ENCODE measurements at regions not wholly inside any gene's neighbourhood (a gene's known extent, or its start where the extent isn't known, plus 50 kb on each side); places are given as distances from the start of the nearest gene placed in this dataset.

DNA sequence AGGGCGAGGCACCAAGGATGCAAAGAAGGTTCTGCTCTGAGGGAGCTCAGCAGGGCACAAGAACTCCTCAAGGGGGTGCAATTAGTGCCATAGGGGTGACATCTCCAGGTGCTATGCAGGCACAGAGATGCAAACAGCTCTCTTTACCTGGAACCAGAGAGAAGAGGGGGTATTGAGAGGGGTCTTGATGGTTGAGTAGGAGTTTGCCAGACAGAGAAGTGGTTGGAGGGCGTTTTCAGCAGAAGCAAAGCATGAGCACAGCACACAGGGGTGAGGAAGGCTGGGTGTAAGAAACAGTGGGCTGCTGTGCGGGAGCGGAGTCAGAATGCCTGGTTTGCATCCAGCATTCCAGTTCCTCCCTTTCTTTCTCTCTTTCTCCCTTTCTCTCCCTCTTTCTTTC, 81.8 kb upstream of the LHX1 start:
- DNase-seq = no peak
- intact Hi-C loops (cut with DNase I) = no loop called here
- 86 to 98% (median 91%) methylated on average over 4 of the region's 4 CpGs for WGBS, 4 donors
- H3K27ac ChIP-seq = no peak overlapping the region
- H3K36me3 ChIP-seq (replicated peaks in 1 of 2) = no peaks in the 10 kb centered on the region
- no peaks in the 10 kb centered on the region for H3K9me3 ChIP-seq (replicated peaks in 1 of 3)
- H3K4me3 ChIP-seq = no peak overlapping the region
- no peaks in the 10 kb centered on the region for H3K4me1 ChIP-seq (replicated peaks in 1 of 2)
- H3K27me3 ChIP-seq = no peaks in the 10 kb centered on the region
- TF ChIP-seq, protein P1, sequence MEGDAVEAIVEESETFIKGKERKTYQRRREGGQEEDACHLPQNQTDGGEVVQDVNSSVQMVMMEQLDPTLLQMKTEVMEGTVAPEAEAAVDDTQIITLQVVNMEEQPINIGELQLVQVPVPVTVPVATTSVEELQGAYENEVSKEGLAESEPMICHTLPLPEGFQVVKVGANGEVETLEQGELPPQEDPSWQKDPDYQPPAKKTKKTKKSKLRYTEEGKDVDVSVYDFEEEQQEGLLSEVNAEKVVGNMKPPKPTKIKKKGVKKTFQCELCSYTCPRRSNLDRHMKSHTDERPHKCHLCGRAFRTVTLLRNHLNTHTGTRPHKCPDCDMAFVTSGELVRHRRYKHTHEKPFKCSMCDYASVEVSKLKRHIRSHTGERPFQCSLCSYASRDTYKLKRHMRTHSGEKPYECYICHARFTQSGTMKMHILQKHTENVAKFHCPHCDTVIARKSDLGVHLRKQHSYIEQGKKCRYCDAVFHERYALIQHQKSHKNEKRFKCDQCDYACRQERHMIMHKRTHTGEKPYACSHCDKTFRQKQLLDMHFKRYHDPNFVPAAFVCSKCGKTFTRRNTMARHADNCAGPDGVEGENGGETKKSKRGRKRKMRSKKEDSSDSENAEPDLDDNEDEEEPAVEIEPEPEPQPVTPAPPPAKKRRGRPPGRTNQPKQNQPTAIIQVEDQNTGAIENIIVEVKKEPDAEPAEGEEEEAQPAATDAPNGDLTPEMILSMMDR (IDR thresholded peaks at IDR 0.05) = no peak
- TF ChIP-seq POLR2A (IDR thresholded peaks at IDR 0.05) = no peak

DNA sequence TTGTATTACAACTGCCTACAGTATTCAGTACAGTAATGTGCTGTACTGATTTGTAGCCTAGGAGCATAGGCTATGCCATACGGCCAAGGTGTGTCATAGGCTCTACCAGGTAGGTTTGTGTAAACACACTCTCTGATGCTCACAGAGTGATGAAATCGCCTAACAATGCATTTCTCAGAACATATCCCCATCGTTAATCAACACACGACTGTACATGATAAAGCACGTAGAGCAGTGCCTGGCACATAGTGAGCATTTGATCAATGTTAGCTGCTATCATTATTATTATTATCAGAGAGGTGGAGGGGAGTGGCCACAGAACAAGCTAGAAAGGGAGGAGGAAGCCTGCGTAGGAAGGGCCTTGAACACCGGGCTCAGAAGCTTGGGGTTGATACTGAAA, 81.1 kb upstream of the LHX1 start:
- Histone ChIP-seq H3K27me3 (no peaks in the 10 kb centered on the region), H3K27ac (no peak overlapping the region), H3K4me1 (replicated peaks in 1 of 2) (no peaks in the 10 kb centered on the region), H3K4me3 (no peak overlapping the region), H3K36me3 (replicated peaks in 1 of 2) (no peaks in the 10 kb centered on the region), H3K9me3 (replicated peaks in 1 of 3) (no peaks in the 10 kb centered on the region)
- intact Hi-C loops (cut with DNase I) = no loop called here
- WGBS, 4 donors = 57 to 62% (median 58%) methylated on average over 7 of the region's 7 CpGs
- no peak for DNase-seq
- no peak for TF ChIP-seq POLR2A (IDR thresholded peaks at IDR 0.05)
- TF ChIP-seq, protein P1 (IDR thresholded peaks at IDR 0.05) = no peak

DNA sequence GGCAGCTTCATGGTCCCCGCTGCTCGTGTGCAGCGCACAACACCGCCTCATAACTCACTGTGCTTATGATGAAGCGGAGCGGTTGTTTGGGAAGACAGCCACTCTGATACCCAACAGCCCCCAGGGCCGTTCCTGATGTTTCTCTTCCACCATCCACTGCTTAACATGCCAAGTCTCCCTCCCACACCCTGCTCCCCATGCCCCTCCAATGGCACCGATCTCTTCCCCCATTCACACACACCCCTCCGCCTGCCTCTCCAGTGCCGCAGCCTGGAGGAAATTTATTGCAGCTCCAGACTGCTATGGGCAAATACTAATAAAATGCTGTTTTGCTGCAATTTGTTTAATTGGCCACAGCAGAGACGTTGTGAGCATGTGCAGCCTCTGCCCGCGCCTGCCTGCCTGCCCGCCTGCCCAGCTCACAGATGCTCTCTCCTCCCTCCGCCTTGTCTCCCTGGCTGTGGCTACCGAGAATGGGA, 80.3 kb upstream of the LHX1 start:
- Histone ChIP-seq H3K9me3 (replicated peaks in 1 of 3) (no peaks in the 10 kb centered on the region), H3K36me3 (replicated peaks in 1 of 2) (no peaks in the 10 kb centered on the region), H3K27ac (no peak overlapping the region), H3K27me3 (no peaks in the 10 kb centered on the region), H3K4me1 (replicated peaks in 1 of 2) (no peaks in the 10 kb centered on the region), H3K4me3 (no peak overlapping the region)
- DNase-seq = peak in 1 of 7 donors; percentile 52
- WGBS, 4 donors = 69 to 73% (median 71%) methylated on average over 14 to 16 of the region's 16 CpGs
- TF ChIP-seq, protein P1 (IDR thresholded peaks at IDR 0.05) = no peak
- no peak for TF ChIP-seq POLR2A (IDR thresholded peaks at IDR 0.05)
- intact Hi-C loops (cut with DNase I) = no loop called here

DNA sequence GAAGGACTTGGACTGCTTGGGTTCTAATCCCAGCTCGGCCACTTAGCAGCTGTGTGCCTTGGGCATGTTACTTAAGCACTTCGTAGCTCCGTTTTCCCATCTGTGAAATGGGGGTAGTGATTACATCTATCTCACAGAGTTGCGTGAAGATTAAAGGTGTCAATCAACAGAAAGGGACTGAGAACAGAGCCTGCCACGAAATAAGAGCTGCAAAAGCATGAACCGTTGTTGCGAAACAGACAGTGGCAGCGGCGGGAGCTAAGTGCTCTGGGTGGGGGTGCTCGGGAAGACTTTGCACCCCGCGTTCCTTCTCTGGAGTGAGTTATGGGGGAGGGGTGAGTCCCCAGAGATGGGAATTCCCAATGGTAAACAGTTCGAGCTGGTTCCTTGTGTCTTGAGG, 79.6 kb upstream of the LHX1 start:
- Histone ChIP-seq H3K9me3 (replicated peaks in 1 of 3) (no peaks in the 10 kb centered on the region), H3K27me3 (no peaks in the 10 kb centered on the region), H3K27ac (no peak overlapping the region), H3K4me3 (no peak overlapping the region), H3K4me1 (replicated peaks in 1 of 2) (no peaks in the 10 kb centered on the region), H3K36me3 (replicated peaks in 1 of 2) (no peaks in the 10 kb centered on the region)
- intact Hi-C loops (cut with DNase I) = no loop called here
- WGBS, 4 donors = 75 to 82% (median 79%) methylated on average over 13 of the region's 13 CpGs
- no peak for TF ChIP-seq POLR2A (IDR thresholded peaks at IDR 0.05)
- TF ChIP-seq, protein P1 (IDR thresholded peaks at IDR 0.05) = no peak
- DNase-seq = no peak

Measured in adrenal gland (tissue), 9 donors.